ENCODE measurements at regions not wholly inside any gene's neighbourhood (a gene's known extent, or its start where the extent isn't known, plus 50 kb on each side); places are given as distances from the start of the nearest gene placed in this dataset.

DNA sequence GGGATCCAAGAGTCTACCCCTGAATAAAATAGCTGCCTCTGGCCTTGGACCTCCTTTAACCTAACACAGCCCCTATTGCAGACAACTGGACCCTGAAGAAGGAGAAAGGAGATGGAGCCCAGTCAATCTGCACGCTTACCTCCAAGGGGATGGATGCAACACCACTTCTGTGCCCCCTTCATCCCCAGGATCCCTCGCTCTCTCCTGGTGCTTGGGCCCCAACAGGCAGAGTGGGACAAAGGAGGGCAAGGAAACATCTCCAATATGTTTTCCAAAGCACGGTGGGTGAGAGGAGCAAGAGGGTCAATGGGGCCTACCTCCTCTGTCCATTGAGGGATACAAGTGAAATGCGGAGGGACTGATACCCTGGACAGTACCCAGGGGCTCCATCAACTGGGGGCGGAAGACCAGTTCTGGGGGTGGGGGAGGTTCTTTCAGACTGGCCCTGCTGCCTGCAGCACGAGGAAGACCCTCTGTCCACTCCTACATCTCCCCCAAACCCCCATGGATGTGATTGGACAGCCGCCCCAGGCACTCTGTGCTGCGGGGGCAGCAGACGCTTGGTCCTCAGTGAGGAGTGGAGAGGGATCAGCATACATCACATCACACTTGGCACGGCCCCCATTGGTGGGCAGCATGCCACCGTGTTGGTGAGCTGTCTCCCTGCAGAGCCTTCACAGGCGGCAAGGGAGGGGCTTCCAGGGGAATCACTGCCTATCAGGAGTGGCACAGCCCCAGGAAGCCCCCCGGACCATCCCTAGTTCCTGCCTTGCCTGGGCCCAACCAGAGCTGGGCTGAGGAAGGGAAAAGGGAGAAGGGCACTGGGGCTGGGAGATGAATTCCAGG lies 70.6 kb downstream of the MRPL14 start:
- Histone ChIP-seq H3K4me1 (ENCODE audit: control insufficient read depth, insufficient read depth, low read length, poor library complexity, severe bottlenecking) (peaks cover 61% of the 10 kb centered on the region), H3K36me3 (ENCODE audit: control insufficient read depth, insufficient read depth, low read length) (no peaks in the 10 kb centered on the region), H3K27ac (ENCODE audit: low read depth, low read length, severe bottlenecking) (no peak overlapping the region), H3K4me3 (ENCODE audit: extremely low read depth, insufficient read depth, low read length, poor library complexity, severe bottlenecking) (no peak overlapping the region), H3K9me3 (ENCODE audit: control insufficient read depth, low read length) (peaks cover 10% of the 10 kb centered on the region)
- WGBS, 2 experiments (ENCODE audit: insufficient coverage in 2 of 2) = 85% methylated on average over 5 to 8 of the region's 13 CpGs

DNA sequence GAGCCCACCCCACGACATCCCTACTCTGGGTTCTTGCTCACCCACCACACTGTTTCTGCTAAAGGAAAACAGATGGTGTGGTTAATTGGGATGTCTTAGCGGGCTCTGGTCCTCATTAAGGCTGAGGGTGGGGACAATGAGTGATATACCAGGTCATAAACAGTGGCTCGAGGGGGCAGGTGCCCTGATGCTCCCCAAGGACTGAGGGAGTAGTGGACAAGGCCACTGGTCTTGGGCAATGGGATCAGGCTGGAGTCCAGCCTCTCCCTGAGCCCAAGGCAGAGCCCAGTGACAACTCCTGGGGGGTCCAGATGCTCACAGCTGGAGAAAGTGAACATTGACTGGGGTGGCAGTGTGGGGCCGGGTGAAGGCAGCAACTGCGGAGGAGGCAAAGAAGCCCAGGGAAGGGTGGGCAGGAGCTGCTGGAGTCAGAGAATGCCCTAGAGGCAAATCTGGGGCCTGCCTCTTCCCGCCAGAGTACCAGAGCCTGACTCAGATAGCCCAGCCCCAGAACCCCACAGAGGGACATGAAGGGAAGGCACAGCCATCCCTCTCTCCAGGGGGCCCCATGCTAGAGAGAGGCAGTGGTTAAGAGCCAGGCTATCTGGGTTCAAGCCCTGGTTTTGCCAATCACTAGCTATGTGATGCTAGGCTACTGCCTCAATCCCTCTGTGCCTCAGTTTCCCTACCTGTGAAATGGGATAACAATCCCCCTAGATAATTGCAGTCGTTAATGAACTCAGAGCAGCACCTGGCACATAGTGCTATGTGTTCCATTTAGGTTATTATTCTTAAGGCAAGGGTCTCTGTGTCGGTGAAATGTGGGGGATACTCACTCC lies 72.3 kb downstream of the MRPL14 start:
- Histone ChIP-seq H3K4me1 (ENCODE audit: control insufficient read depth, insufficient read depth, low read length, poor library complexity, severe bottlenecking) (peaks cover 72% of the 10 kb centered on the region), H3K9me3 (ENCODE audit: control insufficient read depth, low read length) (peaks cover 4% of the 10 kb centered on the region), H3K27ac (ENCODE audit: low read depth, low read length, severe bottlenecking) (peak overlapping the region; percentile 66), H3K36me3 (ENCODE audit: control insufficient read depth, insufficient read depth, low read length) (no peaks in the 10 kb centered on the region), H3K4me3 (ENCODE audit: extremely low read depth, insufficient read depth, low read length, poor library complexity, severe bottlenecking) (no peak overlapping the region)
- WGBS, 2 experiments (ENCODE audit: insufficient coverage in 2 of 2) = 83 to 93% methylated on average over 5 to 6 of the region's 8 CpGs

DNA sequence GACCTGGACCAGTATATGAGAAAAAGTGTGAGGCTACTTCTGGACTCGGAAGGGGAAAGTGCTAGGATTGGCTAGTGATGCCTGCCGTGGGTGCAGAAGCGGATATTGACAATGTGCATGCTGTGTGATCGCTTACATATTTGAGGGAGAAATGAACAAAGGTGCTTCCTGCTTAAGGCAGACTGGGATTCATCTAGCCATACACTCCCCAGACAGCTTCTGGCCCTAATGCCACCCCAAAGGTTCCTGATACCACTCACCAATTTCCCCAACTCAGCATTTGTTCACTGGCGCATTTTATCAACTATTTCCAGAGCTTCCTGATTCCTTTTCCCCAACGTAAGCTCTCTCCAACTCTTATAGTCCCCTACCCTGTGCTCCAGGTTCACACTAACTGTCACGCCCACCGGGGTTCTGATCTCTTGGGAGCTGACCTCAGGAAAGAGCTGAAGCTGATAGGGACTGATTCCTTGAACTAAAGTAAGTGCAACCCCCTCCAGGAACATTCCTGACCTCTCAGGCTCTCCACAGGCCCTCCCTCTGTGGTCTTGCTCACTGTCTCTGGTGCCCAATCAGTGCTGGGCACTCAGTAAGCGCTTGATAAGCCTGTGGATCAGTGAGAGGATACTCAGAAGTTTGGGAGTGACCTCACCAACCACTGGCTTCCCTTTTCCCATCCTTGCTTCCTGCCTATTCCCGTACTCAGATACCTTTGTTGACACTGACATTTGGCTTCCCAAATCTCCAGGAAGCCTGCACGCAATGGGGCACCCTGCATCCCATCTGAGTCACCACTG lies 73.3 kb downstream of the MRPL14 start:
- Histone ChIP-seq H3K4me3 (ENCODE audit: extremely low read depth, insufficient read depth, low read length, poor library complexity, severe bottlenecking) (no peak overlapping the region), H3K27ac (ENCODE audit: low read depth, low read length, severe bottlenecking) (peak overlapping the region; percentile 66), H3K4me1 (ENCODE audit: control insufficient read depth, insufficient read depth, low read length, poor library complexity, severe bottlenecking) (peaks cover 67% of the 10 kb centered on the region), H3K36me3 (ENCODE audit: control insufficient read depth, insufficient read depth, low read length) (no peaks in the 10 kb centered on the region), H3K9me3 (ENCODE audit: control insufficient read depth, low read length) (no peaks in the 10 kb centered on the region)
- WGBS, 2 experiments (ENCODE audit: insufficient coverage in 2 of 2) = 69 to 93% methylated on average over 6 to 8 of the region's 11 CpGs

DNA sequence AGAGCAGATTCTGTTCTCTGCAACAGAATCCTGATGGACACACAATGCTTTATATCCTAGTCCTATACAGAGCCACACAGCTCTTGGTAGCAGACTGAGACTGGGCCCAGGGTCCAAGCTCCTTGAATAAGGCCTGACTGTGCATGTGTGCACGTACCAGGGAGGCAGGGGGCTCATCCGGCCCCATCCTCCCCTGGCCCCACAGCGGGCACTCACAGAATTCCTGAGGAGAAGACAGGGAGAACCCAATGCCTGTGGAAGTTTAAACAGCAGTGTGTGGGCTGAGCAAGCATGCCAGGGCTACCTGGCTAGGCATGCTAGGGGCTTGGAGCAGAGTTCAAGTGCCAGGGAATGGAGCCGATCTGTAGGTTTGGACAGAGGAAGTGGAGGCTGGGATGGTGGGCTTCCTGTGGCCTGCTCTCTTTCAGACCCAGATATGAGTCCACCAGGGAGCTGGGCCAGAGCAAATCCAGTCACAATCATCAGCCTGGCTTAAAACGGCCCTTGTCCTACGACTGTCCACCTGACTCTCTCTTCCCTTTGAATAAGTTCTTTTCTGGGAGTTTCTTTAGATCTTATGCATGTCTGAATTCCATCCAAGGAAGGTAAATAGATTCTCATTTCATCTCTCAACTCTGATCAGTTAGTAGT lies 74.0 kb downstream of the MRPL14 start:
- Histone ChIP-seq H3K4me1 (ENCODE audit: control insufficient read depth, insufficient read depth, low read length, poor library complexity, severe bottlenecking) (peaks cover 62% of the 10 kb centered on the region), H3K9me3 (ENCODE audit: control insufficient read depth, low read length) (no peaks in the 10 kb centered on the region), H3K36me3 (ENCODE audit: control insufficient read depth, insufficient read depth, low read length) (no peaks in the 10 kb centered on the region), H3K4me3 (ENCODE audit: extremely low read depth, insufficient read depth, low read length, poor library complexity, severe bottlenecking) (no peak overlapping the region), H3K27ac (ENCODE audit: low read depth, low read length, severe bottlenecking) (peak overlapping the region; percentile 66)
- WGBS, 2 experiments (ENCODE audit: insufficient coverage in 2 of 2) = 90 to 92% methylated on average over 5 to 6 of the region's 6 CpGs

DNA sequence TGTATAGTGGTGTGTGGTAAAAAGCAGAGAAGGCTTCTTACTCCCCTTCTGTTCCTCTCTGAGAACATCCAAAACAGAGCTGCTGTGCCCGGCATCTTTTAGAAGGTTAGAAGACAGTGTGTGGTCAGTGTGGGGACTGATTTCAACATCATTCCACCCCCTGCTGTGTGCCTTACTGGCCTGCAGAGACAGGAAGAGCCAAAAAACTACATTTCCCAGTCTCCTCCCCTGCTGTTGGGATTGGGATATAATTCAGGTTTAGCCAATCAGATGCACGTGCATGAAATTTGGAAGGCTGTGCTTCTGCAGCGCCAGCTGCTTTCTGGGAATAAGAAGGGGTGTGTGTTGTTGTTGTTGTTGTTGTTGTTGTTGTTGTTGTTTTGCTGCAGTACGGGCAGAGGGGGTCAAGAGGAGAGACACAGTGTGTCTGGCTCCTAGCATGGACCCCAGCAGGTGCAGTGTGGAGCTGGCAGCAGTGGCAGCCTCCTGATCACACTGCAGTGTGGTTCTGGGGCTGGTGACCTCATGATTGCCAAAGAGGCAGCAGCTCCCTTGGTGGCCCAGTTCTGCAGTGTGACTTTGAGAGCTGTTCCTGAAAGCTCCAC lies 74.7 kb downstream of the MRPL14 start:
- 62% methylated on average over 3 of the region's 4 CpGs for WGBS, 2 experiments (ENCODE audit: insufficient coverage in 2 of 2)
- Histone ChIP-seq H3K9me3 (ENCODE audit: control insufficient read depth, low read length) (no peaks in the 10 kb centered on the region), H3K4me3 (ENCODE audit: extremely low read depth, insufficient read depth, low read length, poor library complexity, severe bottlenecking) (no peak overlapping the region), H3K27ac (ENCODE audit: low read depth, low read length, severe bottlenecking) (peak overlapping the region; percentile 23), H3K4me1 (ENCODE audit: control insufficient read depth, insufficient read depth, low read length, poor library complexity, severe bottlenecking) (peaks cover 55% of the 10 kb centered on the region), H3K36me3 (ENCODE audit: control insufficient read depth, insufficient read depth, low read length) (no peaks in the 10 kb centered on the region)

DNA sequence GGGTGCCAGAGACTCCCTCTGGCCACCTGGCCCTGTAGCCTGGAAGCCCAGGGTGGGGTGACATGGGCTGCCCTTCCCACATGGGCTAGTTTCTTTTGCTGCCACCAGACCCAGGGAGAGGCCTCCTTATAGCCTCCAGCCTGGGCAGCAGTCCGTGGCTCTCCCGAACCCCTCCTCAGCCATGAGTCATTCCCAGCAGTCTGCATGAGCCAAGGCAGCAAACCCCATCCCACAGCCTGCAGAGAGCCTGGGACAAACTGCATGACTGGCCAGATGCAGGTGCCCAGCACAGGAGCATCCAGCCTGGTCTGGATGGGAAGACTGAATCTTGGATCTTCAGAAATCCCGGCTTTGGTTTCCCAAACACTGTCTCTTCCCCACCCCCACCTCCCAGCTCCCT lies 75.7 kb downstream of the MRPL14 start:
- peak overlapping the region; percentile 23 for H3K27ac ChIP-seq (ENCODE audit: low read depth, low read length, severe bottlenecking)
- WGBS, 2 experiments (ENCODE audit: insufficient coverage in 2 of 2) = 32 to 52% methylated on average over 3 of the region's 3 CpGs
- H3K4me3 ChIP-seq (ENCODE audit: extremely low read depth, insufficient read depth, low read length, poor library complexity, severe bottlenecking) = no peak overlapping the region
- H3K4me1 ChIP-seq (ENCODE audit: control insufficient read depth, insufficient read depth, low read length, poor library complexity, severe bottlenecking) = peaks cover 49% of the 10 kb centered on the region
- H3K9me3 ChIP-seq (ENCODE audit: control insufficient read depth, low read length) = no peaks in the 10 kb centered on the region
- no peaks in the 10 kb centered on the region for H3K36me3 ChIP-seq (ENCODE audit: control insufficient read depth, insufficient read depth, low read length)

DNA sequence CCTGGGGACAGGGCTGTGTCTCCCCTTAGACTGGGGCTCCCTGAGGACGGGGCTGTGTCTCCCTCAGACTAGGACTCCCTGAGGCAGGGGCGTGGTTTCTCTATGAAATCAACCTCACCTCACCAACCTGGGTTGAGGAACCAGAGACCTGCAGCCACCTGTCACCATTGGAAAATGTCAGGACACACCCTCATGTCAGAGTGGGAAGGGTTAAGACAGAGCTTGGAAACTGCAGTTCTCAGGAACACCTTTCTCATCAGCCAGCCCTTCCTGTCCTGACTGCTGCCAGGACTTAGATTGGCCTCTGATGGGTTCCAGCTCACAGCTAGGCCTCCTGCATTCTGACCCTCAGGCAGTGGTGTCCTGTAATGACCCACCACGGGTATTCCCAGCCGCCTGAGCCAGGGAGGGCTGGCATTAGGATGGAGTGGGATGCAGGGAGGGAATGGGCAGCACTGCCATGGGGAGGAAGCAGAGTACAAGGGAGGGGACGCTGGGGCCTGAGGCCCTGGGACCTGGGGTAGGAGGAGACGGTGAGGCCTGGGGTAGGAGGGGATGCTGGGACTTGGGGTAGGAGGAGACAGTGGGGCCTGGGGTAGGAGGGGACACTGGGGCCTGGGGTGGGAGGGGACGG lies 76.3 kb downstream of the MRPL14 start:
- H3K27ac ChIP-seq (ENCODE audit: low read depth, low read length, severe bottlenecking) = peak overlapping the region; percentile 23
- 88 to 92% methylated on average over 2 to 5 of the region's 7 CpGs for WGBS, 2 experiments (ENCODE audit: insufficient coverage in 2 of 2)
- H3K36me3 ChIP-seq (ENCODE audit: control insufficient read depth, insufficient read depth, low read length) = no peaks in the 10 kb centered on the region
- no peaks in the 10 kb centered on the region for H3K9me3 ChIP-seq (ENCODE audit: control insufficient read depth, low read length)
- no peak overlapping the region for H3K4me3 ChIP-seq (ENCODE audit: extremely low read depth, insufficient read depth, low read length, poor library complexity, severe bottlenecking)
- peaks cover 49% of the 10 kb centered on the region for H3K4me1 ChIP-seq (ENCODE audit: control insufficient read depth, insufficient read depth, low read length, poor library complexity, severe bottlenecking)

DNA sequence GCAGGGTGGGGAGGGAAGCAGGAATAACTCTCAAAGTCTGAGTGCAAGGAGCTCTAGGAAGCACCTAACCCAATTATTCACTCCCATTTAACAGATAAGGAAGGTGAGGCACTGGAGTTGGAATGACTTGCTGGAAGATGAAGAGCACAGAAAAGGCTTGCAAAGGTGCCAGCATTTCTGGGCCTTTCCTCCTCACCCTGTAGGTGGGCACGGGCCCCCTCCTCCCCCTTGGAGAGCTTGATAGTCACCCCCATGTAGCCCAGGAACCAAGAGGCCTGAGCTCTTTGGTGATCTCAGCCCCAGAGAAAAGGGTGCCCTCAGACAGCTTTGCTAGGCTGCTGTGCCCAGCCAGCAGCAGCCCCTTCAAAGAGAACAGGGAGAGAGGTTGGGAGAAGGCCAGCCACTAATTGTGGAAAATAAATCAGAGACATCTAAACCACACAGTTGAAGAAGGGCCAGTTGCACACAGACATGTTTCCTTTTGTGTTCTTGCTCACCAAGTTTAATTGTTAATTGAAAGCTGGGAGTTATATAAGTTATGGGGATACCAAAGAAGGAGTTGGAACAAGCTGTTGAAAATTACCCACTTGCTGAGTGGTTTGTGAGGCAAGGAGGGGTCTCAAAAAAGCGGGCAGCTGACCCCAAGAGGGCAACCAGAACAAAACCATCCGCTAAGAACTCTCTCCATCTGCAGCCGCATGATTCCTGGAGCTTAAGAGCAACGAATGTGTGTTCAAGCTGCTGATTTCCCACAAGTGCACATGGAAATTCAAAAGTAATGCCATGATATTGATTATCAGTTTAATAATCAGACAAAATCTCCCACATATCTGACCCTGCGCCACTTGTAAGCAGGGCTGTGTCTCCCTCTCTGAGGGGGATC lies 77.0 kb downstream of the MRPL14 start:
- Histone ChIP-seq H3K36me3 (ENCODE audit: control insufficient read depth, insufficient read depth, low read length) (no peaks in the 10 kb centered on the region), H3K4me1 (ENCODE audit: control insufficient read depth, insufficient read depth, low read length, poor library complexity, severe bottlenecking) (peaks cover 47% of the 10 kb centered on the region), H3K4me3 (ENCODE audit: extremely low read depth, insufficient read depth, low read length, poor library complexity, severe bottlenecking) (no peak overlapping the region), H3K27ac (ENCODE audit: low read depth, low read length, severe bottlenecking) (no peak overlapping the region), H3K9me3 (ENCODE audit: control insufficient read depth, low read length) (no peaks in the 10 kb centered on the region)
- 74 to 83% methylated on average over 2 to 3 of the region's 6 CpGs for WGBS, 2 experiments (ENCODE audit: insufficient coverage in 2 of 2)

Data from mesodermal cell (in vitro differentiated cells).